ENCODE measurements at regions not wholly inside any gene's neighbourhood (a gene's known extent, or its start where the extent isn't known, plus 50 kb on each side); places are given as distances from the start of the nearest gene placed in this dataset.

- TF ChIP-seq, protein P1, sequence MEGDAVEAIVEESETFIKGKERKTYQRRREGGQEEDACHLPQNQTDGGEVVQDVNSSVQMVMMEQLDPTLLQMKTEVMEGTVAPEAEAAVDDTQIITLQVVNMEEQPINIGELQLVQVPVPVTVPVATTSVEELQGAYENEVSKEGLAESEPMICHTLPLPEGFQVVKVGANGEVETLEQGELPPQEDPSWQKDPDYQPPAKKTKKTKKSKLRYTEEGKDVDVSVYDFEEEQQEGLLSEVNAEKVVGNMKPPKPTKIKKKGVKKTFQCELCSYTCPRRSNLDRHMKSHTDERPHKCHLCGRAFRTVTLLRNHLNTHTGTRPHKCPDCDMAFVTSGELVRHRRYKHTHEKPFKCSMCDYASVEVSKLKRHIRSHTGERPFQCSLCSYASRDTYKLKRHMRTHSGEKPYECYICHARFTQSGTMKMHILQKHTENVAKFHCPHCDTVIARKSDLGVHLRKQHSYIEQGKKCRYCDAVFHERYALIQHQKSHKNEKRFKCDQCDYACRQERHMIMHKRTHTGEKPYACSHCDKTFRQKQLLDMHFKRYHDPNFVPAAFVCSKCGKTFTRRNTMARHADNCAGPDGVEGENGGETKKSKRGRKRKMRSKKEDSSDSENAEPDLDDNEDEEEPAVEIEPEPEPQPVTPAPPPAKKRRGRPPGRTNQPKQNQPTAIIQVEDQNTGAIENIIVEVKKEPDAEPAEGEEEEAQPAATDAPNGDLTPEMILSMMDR (conservative IDR thresholded peaks at IDR 0.05): no peak
- TF ChIP-seq ZFX (IDR thresholded peaks at IDR 0.05): no peak
Observed at GRCh38 chr5:39808656-39809055, 383.9 kb upstream of the DAB2 start.
